Limb (tissue), 2 donors: ENCODE measurements at regions not wholly inside any gene's neighbourhood (a gene's known extent, or its start where the extent isn't known, plus 50 kb on each side); places are given as distances from the start of the nearest gene placed in this dataset.
A peak's percentile ranks its signal among the peaks of the same experiment; 100 is the strongest.

ENCODE experiments used
- DNase-seq, 2 donors: peaks; one replicate each; pipeline ENCODE4 v3.0.0-alpha.2; 2016; ENCODE audit errors: extremely low spot score in 2 of 2

- peak; percentile 55 to 69 for DNase-seq
Measured at GRCh38 chr5:56588636-56589480, 226.5 kb upstream of the MAP3K1 start.

GRCh38 chr5:56588131-56588487 lies 227.2 kb upstream of the MAP3K1 start:
- no peak for DNase-seq

- no peak for DNase-seq
Measured at GRCh38 chr5:56587381-56588130, 227.8 kb upstream of the MAP3K1 start.

- DNase-seq = peak in 1 of 2 donors; percentile 64
Measured at GRCh38 chr5:56585999-56586691, 229.2 kb upstream of the MAP3K1 start.

- DNase-seq = no peak
Measured at GRCh38 chr5:56585461-56585860, 229.9 kb upstream of the MAP3K1 start.

- no peak for DNase-seq
Measured at GRCh38 chr5:56581426-56581825, 233.9 kb upstream of the MAP3K1 start.

- DNase-seq = no peak
Measured at GRCh38 chr5:56580864-56581263, 234.5 kb upstream of the MAP3K1 start.

- no peak for DNase-seq
Measured at GRCh38 chr5:56575821-56576220, 239.5 kb upstream of the MAP3K1 start.

GRCh38 chr5:56574778-56575177 lies 240.6 kb upstream of the MAP3K1 start:
- DNase-seq = no peak

GRCh38 chr5:56569566-56569965 lies 245.8 kb upstream of the MAP3K1 start:
- DNase-seq = no peak

GRCh38 chr5:56569076-56569475 lies 246.3 kb upstream of the MAP3K1 start:
- no peak for DNase-seq

- no peak for DNase-seq
Measured at GRCh38 chr5:56567278-56567677, 248.1 kb upstream of the MAP3K1 start.

- no peak for DNase-seq
Measured at GRCh38 chr5:56566374-56567249, 248.7 kb upstream of the MAP3K1 start.

GRCh38 chr5:56565644-56566043 lies 249.7 kb upstream of the MAP3K1 start:
- no peak for DNase-seq

- DNase-seq = no peak
Measured at GRCh38 chr5:56565283-56565615, 250.1 kb upstream of the MAP3K1 start.

GRCh38 chr5:56564541-56565282 lies 250.6 kb upstream of the MAP3K1 start:
- DNase-seq = no peak

GRCh38 chr5:56561455-56561854 lies 253.9 kb upstream of the MAP3K1 start:
- no peak for DNase-seq

- no peak for DNase-seq
Measured at GRCh38 chr5:56558131-56558745, 257.1 kb upstream of the MAP3K1 start.

GRCh38 chr5:56557198-56557597 lies 258.2 kb upstream of the MAP3K1 start:
- no peak for DNase-seq

GRCh38 chr5:56552612-56553268 lies 262.6 kb upstream of the MAP3K1 start:
- no peak for DNase-seq
